ENCODE measurements at regions not wholly inside any gene's neighbourhood (a gene's known extent, or its start where the extent isn't known, plus 50 kb on each side); places are given as distances from the start of the nearest gene placed in this dataset.

- H3K9me2 ChIP-seq (replicated peaks; ENCODE audit: insufficient read depth, low read length) = no peaks in the 10 kb centered on the region
- no peak for TF ChIP-seq EZH2phosphoT487 (conservative IDR thresholded peaks at IDR 0.05; ENCODE audit: low read length)
- no peak for TF ChIP-seq CTCF (IDR thresholded peaks at IDR 0.05; ENCODE audit: insufficient read depth, low read length, poor library complexity, severe bottlenecking)
- H3F3A ChIP-seq (ENCODE audit: insufficient read depth) = no peaks in the 10 kb centered on the region
- no peaks in the 10 kb centered on the region for H3K79me2 ChIP-seq (ENCODE audit: insufficient read depth, low read length)
- H3K27ac ChIP-seq (ENCODE audit: low read depth, low read length) = no peak overlapping the region
- H3K36me3 ChIP-seq (ENCODE audit: low read length) = no peaks in the 10 kb centered on the region
- H4K20me1 ChIP-seq (ENCODE audit: low read depth, low read length) = no peaks in the 10 kb centered on the region
- H3K4me3 ChIP-seq (ENCODE audit: insufficient read depth, low read length, poor library complexity, severe bottlenecking) = no peak overlapping the region
- H3K27me3 ChIP-seq (ENCODE audit: low read length) = no peaks in the 10 kb centered on the region
- H3K9me3 ChIP-seq (ENCODE audit: insufficient read depth, low read length) = no peaks in the 10 kb centered on the region
- H3K4me2 ChIP-seq (ENCODE audit: low read depth, low read length, poor library complexity, severe bottlenecking) = no peak overlapping the region
- no peak overlapping the region for H2AFZ ChIP-seq (ENCODE audit: low read depth, low read length, severe bottlenecking)
- H3K9ac ChIP-seq (ENCODE audit: low read length) = no peak overlapping the region
Observed at GRCh38 chr10:108436096-108436495, 1271.6 kb upstream of the SORCS1 start.

GRCh38 chr10:108434559-108435252, 1270.2 kb upstream of the SORCS1 start:
- H3K27ac ChIP-seq (ENCODE audit: low read depth, low read length) = no peak overlapping the region
- no peak overlapping the region for H2AFZ ChIP-seq (ENCODE audit: low read depth, low read length, severe bottlenecking)

GRCh38 chr10:108427146-108427545, 1262.6 kb upstream of the SORCS1 start:
- Histone ChIP-seq H4K20me1 (ENCODE audit: low read depth, low read length) (no peaks in the 10 kb centered on the region), H3K79me2 (ENCODE audit: insufficient read depth, low read length) (no peaks in the 10 kb centered on the region), H3K9ac (ENCODE audit: low read length) (no peak overlapping the region), H3F3A (ENCODE audit: insufficient read depth) (no peaks in the 10 kb centered on the region), H3K36me3 (ENCODE audit: low read length) (no peaks in the 10 kb centered on the region), H3K9me3 (ENCODE audit: insufficient read depth, low read length) (no peaks in the 10 kb centered on the region), H3K4me2 (ENCODE audit: low read depth, low read length, poor library complexity, severe bottlenecking) (no peak overlapping the region), H3K9me2 (replicated peaks; ENCODE audit: insufficient read depth, low read length) (no peaks in the 10 kb centered on the region), H3K4me3 (ENCODE audit: insufficient read depth, low read length, poor library complexity, severe bottlenecking) (no peak overlapping the region), H3K27me3 (ENCODE audit: low read length) (no peaks in the 10 kb centered on the region), H3K27ac (ENCODE audit: low read depth, low read length) (no peak overlapping the region), H2AFZ (ENCODE audit: low read depth, low read length, severe bottlenecking) (no peak overlapping the region)
- TF ChIP-seq CTCF (IDR thresholded peaks at IDR 0.05; ENCODE audit: insufficient read depth, low read length, poor library complexity, severe bottlenecking) (no peak), EZH2phosphoT487 (conservative IDR thresholded peaks at IDR 0.05; ENCODE audit: low read length) (no peak)

More at GRCh38 chr10:108434559-108435252, 1270.2 kb upstream of the SORCS1 start:
- Histone ChIP-seq H3K4me2 (ENCODE audit: low read depth, low read length, poor library complexity, severe bottlenecking) (no peak overlapping the region), H3K79me2 (ENCODE audit: insufficient read depth, low read length) (no peaks in the 10 kb centered on the region), H3K9me2 (replicated peaks; ENCODE audit: insufficient read depth, low read length) (no peaks in the 10 kb centered on the region), H3K9ac (ENCODE audit: low read length) (no peak overlapping the region), H4K20me1 (ENCODE audit: low read depth, low read length) (no peaks in the 10 kb centered on the region), H3F3A (ENCODE audit: insufficient read depth) (no peaks in the 10 kb centered on the region), H3K36me3 (ENCODE audit: low read length) (no peaks in the 10 kb centered on the region), H3K27me3 (ENCODE audit: low read length) (no peaks in the 10 kb centered on the region), H3K4me3 (ENCODE audit: insufficient read depth, low read length, poor library complexity, severe bottlenecking) (no peak overlapping the region), H3K9me3 (ENCODE audit: insufficient read depth, low read length) (no peaks in the 10 kb centered on the region)
- TF ChIP-seq CTCF (IDR thresholded peaks at IDR 0.05; ENCODE audit: insufficient read depth, low read length, poor library complexity, severe bottlenecking) (no peak), EZH2phosphoT487 (conservative IDR thresholded peaks at IDR 0.05; ENCODE audit: low read length) (no peak)
